Hepatocyte (in vitro differentiated cells): ENCODE measurements at regions not wholly inside any gene's neighbourhood (a gene's known extent, or its start where the extent isn't known, plus 50 kb on each side); places are given as distances from the start of the nearest gene placed in this dataset.

Source experiments
- DNase-seq: peaks from one replicate; pipeline ENCODE4 v3.0.0-alpha.2; 2016; ENCODE audit warnings: low spot score
- H2AFZ ChIP-seq: fragments of 200-600 bp; sonication (generic); 2 replicates; pipeline ENCODE4 v1.6.0; 2016; ENCODE audit warnings: antibody characterized with exemption, mild to moderate bottlenecking
- H3K27ac ChIP-seq: fragments of 200-600 bp; sonication (generic); 2 replicates; pipeline ENCODE4 v1.5.1; 2016; ENCODE audit warnings: mild to moderate bottlenecking
- H3K27me3 ChIP-seq: fragments of 200-600 bp; sonication (generic); 2 replicates; pipeline ENCODE4 v1.6.1; 2016
- H3K36me3 ChIP-seq: fragments of 200-600 bp; sonication (generic); replicated peaks from 2 replicates; pipeline ENCODE4 v1.5.1; 2016; ENCODE audit warnings: low read depth; ENCODE audit not compliant: insufficient read depth
- H3K4me1 ChIP-seq: fragments of 200-600 bp; sonication (generic); 2 replicates; pipeline ENCODE4 v1.5.1; 2016; ENCODE audit warnings: mild to moderate bottlenecking, moderate library complexity; ENCODE audit not compliant: insufficient read depth
- H3K4me2 ChIP-seq: fragments of 200-600 bp; sonication (generic); 2 replicates; pipeline ENCODE4 v1.6.0; 2016
- H3K4me3 ChIP-seq: fragments of 200-600 bp; sonication (generic); 2 replicates; pipeline ENCODE4 v1.5.1; 2016; ENCODE audit warnings: mild to moderate bottlenecking
- H3K79me2 ChIP-seq: fragments of 200-600 bp; sonication (generic); 2 replicates; pipeline ENCODE4 v1.6.0; 2017; ENCODE audit warnings: mild to moderate bottlenecking
- H3K9me2 ChIP-seq: fragments of 200-600 bp; sonication (generic); replicated peaks from 2 replicates; pipeline ENCODE4 v1.6.0; 2017; ENCODE audit warnings: mild to moderate bottlenecking; ENCODE audit not compliant: insufficient read depth
- H3K9me3 ChIP-seq: fragments of 200-600 bp; sonication (generic); 2 replicates; pipeline ENCODE4 v1.5.1; 2016; ENCODE audit warnings: low read depth, mild to moderate bottlenecking
- H4K20me1 ChIP-seq: fragments of 200-600 bp; sonication (generic); 2 replicates; pipeline ENCODE4 v1.6.0; 2016; ENCODE audit warnings: mild to moderate bottlenecking; ENCODE audit not compliant: insufficient read depth, poor library complexity, severe bottlenecking
- CTCF ChIP-seq: fragments of 200-600 bp; sonication (generic); IDR thresholded peaks from 2 replicates; pipeline ENCODE4 v1.5.1; 2016; ENCODE audit warnings: antibody characterized with exemption, mild to moderate bottlenecking; ENCODE audit not compliant: poor library complexity
- EZH2 ChIP-seq: fragments of 200-600 bp; sonication (generic); IDR thresholded peaks from 2 replicates; pipeline ENCODE4 v1.6.1; 2016; ENCODE audit warnings: antibody characterized with exemption, mild to moderate bottlenecking, borderline replicate concordance
- EZH2phosphoT487 ChIP-seq: fragments of 200-600 bp; sonication (generic); IDR thresholded peaks from one replicate; pipeline ENCODE4 v1.6.1; 2018; ENCODE audit warnings: antibody characterized with exemption, mild to moderate bottlenecking, low read depth, moderate library complexity; ENCODE audit not compliant: unreplicated experiment, severe bottlenecking
- WGBS: methylation state at CpG from one replicate; pipeline ENCODE4 v1.1.6; 2016; ENCODE audit warnings: low lambda C conversion rate; ENCODE audit errors: missing lambda C conversion rate; 5-methylcytosine and 5-hydroxymethylcytosine counted together

- no peak overlapping the region for H2AFZ ChIP-seq
- no peak for DNase-seq
- TF ChIP-seq EZH2 (no peak), EZH2phosphoT487 (no peak), CTCF (no peak)
Measured at GRCh38 chr2:22270341-22270740, 1114.6 kb upstream of the KLHL29 start.

GRCh38 chr2:22273853-22274252 is 1111.1 kb upstream of the KLHL29 start:
- H3K27me3 ChIP-seq: no peaks in the 10 kb centered on the region
- H3K4me1 ChIP-seq: no peaks in the 10 kb centered on the region
- no peaks in the 10 kb centered on the region for H3K9me2 ChIP-seq
- 100% methylated on average over 1 of the region's 1 CpG for WGBS
- H3K27ac ChIP-seq: no peak overlapping the region
- H3K9me3 ChIP-seq: no peaks in the 10 kb centered on the region
- no peaks in the 10 kb centered on the region for H4K20me1 ChIP-seq
- H3K4me2 ChIP-seq: no peak overlapping the region
- H3K4me3 ChIP-seq: no peak overlapping the region
- no peaks in the 10 kb centered on the region for H3K79me2 ChIP-seq
- no peak for DNase-seq
- H2AFZ ChIP-seq: no peak overlapping the region
- TF ChIP-seq EZH2: no peak
- TF ChIP-seq EZH2phosphoT487: no peak
- no peak for TF ChIP-seq CTCF
- no peaks in the 10 kb centered on the region for H3K36me3 ChIP-seq

More at GRCh38 chr2:22270341-22270740, 1114.6 kb upstream of the KLHL29 start:
- no peak overlapping the region for H3K27ac ChIP-seq
- 93% methylated on average over 1 of the region's 1 CpG for WGBS
- H3K4me3 ChIP-seq: no peak overlapping the region
- H3K36me3 ChIP-seq: no peaks in the 10 kb centered on the region
- H3K4me2 ChIP-seq: no peak overlapping the region
- H3K4me1 ChIP-seq: no peaks in the 10 kb centered on the region
- no peaks in the 10 kb centered on the region for H4K20me1 ChIP-seq
- no peaks in the 10 kb centered on the region for H3K9me2 ChIP-seq
- no peaks in the 10 kb centered on the region for H3K27me3 ChIP-seq
- H3K9me3 ChIP-seq: no peaks in the 10 kb centered on the region
- no peaks in the 10 kb centered on the region for H3K79me2 ChIP-seq

- H3K27me3 ChIP-seq: no peaks in the 10 kb centered on the region
- H3K4me2 ChIP-seq: no peak overlapping the region
- no peaks in the 10 kb centered on the region for H3K4me1 ChIP-seq
- H2AFZ ChIP-seq: no peak overlapping the region
- H3K9me3 ChIP-seq: no peaks in the 10 kb centered on the region
- TF ChIP-seq EZH2phosphoT487 (no peak), CTCF (no peak), EZH2 (no peak)
- H3K79me2 ChIP-seq: no peaks in the 10 kb centered on the region
- no peaks in the 10 kb centered on the region for H3K9me2 ChIP-seq
- H3K27ac ChIP-seq: no peak overlapping the region
- WGBS: 94% methylated on average over 3 of the region's 3 CpGs
- DNase-seq: no peak
- no peak overlapping the region for H3K4me3 ChIP-seq
- no peaks in the 10 kb centered on the region for H4K20me1 ChIP-seq
- no peaks in the 10 kb centered on the region for H3K36me3 ChIP-seq
Measured at GRCh38 chr2:22274661-22275060, 1110.3 kb upstream of the KLHL29 start.

- H3K4me2 ChIP-seq: no peak overlapping the region
Measured at GRCh38 chr2:22276696-22277095, 1108.3 kb upstream of the KLHL29 start.

More at GRCh38 chr2:22276696-22277095, 1108.3 kb upstream of the KLHL29 start:
- no peaks in the 10 kb centered on the region for H3K36me3 ChIP-seq
- TF ChIP-seq EZH2 (no peak), EZH2phosphoT487 (no peak), CTCF (no peak)
- H2AFZ ChIP-seq: no peak overlapping the region
- no peaks in the 10 kb centered on the region for H3K4me1 ChIP-seq
- no peaks in the 10 kb centered on the region for H3K79me2 ChIP-seq
- H3K4me3 ChIP-seq: no peak overlapping the region
- DNase-seq: no peak
- 94% methylated on average over 4 of the region's 4 CpGs for WGBS
- H3K9me3 ChIP-seq: no peaks in the 10 kb centered on the region
- H3K9me2 ChIP-seq: no peaks in the 10 kb centered on the region
- H3K27ac ChIP-seq: no peak overlapping the region
- no peaks in the 10 kb centered on the region for H4K20me1 ChIP-seq
- no peaks in the 10 kb centered on the region for H3K27me3 ChIP-seq
